Loucy (cell line): ENCODE measurements at regions not wholly inside any gene's neighbourhood (a gene's known extent, or its start where the extent isn't known, plus 50 kb on each side); places are given as distances from the start of the nearest gene placed in this dataset.

ENCODE experiments used
- H2AFZ ChIP-seq: fragments of 200-600 bp; sonication (generic); 2 replicates; pipeline ENCODE4 v1.6.0; 2016; ENCODE audit warnings: antibody characterized with exemption, mild to moderate bottlenecking, low read length, moderate library complexity
- H3F3A ChIP-seq: fragments of 200-600 bp; 2 replicates; pipeline ENCODE4 v1.6.0; 2016; ENCODE audit warnings: antibody characterized with exemption, low read depth, mild to moderate bottlenecking
- H3K27me3 ChIP-seq: fragments of 200-600 bp; sonication (generic); 2 replicates; pipeline ENCODE4 v1.6.1; 2014; ENCODE audit warnings: low read length, mild to moderate bottlenecking; ENCODE audit not compliant: insufficient read depth, poor library complexity, severe bottlenecking
- H3K36me3 ChIP-seq: fragments of 200-600 bp; sonication (generic); 2 replicates; pipeline ENCODE4 v1.6.1; 2016; ENCODE audit warnings: low read length; ENCODE audit not compliant: insufficient read depth
- H3K4me1 ChIP-seq: fragments of 200-600 bp; sonication (generic); 2 replicates; pipeline ENCODE4 v1.5.1; 2014; ENCODE audit warnings: low read length, mild to moderate bottlenecking; ENCODE audit not compliant: insufficient read depth, poor library complexity, severe bottlenecking
- H3K4me2 ChIP-seq: fragments of 200-600 bp; sonication (generic); 2 replicates; pipeline ENCODE4 v1.6.0; 2014; ENCODE audit warnings: antibody characterized with exemption, low read length, low read depth, mild to moderate bottlenecking; ENCODE audit not compliant: poor library complexity, severe bottlenecking
- H3K4me3 ChIP-seq: fragments of 200-600 bp; sonication (generic); 2 replicates; pipeline ENCODE4 v1.5.1; 2014; ENCODE audit warnings: low read length, mild to moderate bottlenecking, mixed read lengths; ENCODE audit not compliant: poor library complexity, severe bottlenecking
- H3K79me2 ChIP-seq: fragments of 200-600 bp; sonication (generic); 2 replicates; pipeline ENCODE4 v1.6.1; 2014; ENCODE audit warnings: low read length; ENCODE audit not compliant: insufficient read depth
- H3K9ac ChIP-seq: fragments of 200-600 bp; sonication (generic); 2 replicates; pipeline ENCODE4 v1.6.0; 2014; ENCODE audit warnings: mild to moderate bottlenecking, low read depth, low read length, moderate library complexity; ENCODE audit not compliant: poor library complexity, severe bottlenecking
- H3K9me2 ChIP-seq: fragments of 200-600 bp; sonication (generic); replicated peaks from 2 replicates; pipeline ENCODE4 v1.6.1; 2016; ENCODE audit warnings: low read depth, low read length, mixed read lengths
- H3K9me3 ChIP-seq: fragments of 200-600 bp; sonication (generic); 2 replicates; pipeline ENCODE4 v1.6.1; 2014; ENCODE audit warnings: mild to moderate bottlenecking, antibody characterized with exemption, low read length, low read depth; ENCODE audit not compliant: insufficient read depth
- H4K20me1 ChIP-seq: fragments of 200-600 bp; sonication (generic); 2 replicates; pipeline ENCODE4 v1.6.0; 2014; ENCODE audit warnings: antibody characterized with exemption, low read length, mild to moderate bottlenecking; ENCODE audit not compliant: insufficient read depth, poor library complexity, severe bottlenecking
- EZH2phosphoT487 ChIP-seq: fragments of 200-600 bp; IDR thresholded peaks from 2 replicates; pipeline ENCODE4 v1.6.1; 2018; ENCODE audit warnings: antibody characterized with exemption, mild to moderate bottlenecking, moderate library complexity, borderline replicate concordance
- TF ChIP-seq, protein P1 (sequence below): fragments of 200-600 bp; sonication (generic); conservative IDR thresholded peaks from 2 replicates; pipeline ENCODE4 v1.5.1; 2014; ENCODE audit warnings: mild to moderate bottlenecking, antibody characterized with exemption, low read length

DNA sequence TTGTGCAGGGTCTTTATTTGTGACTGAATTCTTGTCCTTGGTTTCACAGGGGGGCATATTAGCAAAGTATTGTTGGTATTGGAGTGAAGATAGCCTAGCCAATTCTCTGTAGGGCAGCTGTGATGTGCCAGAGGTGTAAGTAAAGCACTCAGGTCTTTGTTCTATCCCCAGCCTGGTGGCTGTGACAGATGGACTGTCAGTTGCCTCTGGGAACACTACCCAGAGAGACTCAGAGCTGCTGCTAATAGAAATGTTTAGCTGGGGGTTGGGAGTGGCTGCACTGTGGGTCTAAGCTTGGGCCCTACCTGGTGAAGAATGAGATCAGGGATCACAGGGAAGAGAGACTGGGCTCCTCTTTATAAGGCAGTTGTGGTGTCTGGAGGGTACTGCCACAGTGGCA lies 1006.5 kb upstream of the TYRP1 start:
- Histone ChIP-seq H3K36me3 (no peaks in the 10 kb centered on the region), H3K9ac (no peak overlapping the region), H3K4me1 (no peaks in the 10 kb centered on the region), H3K9me2 (no peaks in the 10 kb centered on the region), H3K79me2 (no peaks in the 10 kb centered on the region), H2AFZ (no peak overlapping the region), H4K20me1 (no peaks in the 10 kb centered on the region), H3K4me2 (no peak overlapping the region), H3F3A (no peaks in the 10 kb centered on the region), H3K4me3 (no peak overlapping the region), H3K9me3 (no peaks in the 10 kb centered on the region), H3K27me3 (no peaks in the 10 kb centered on the region)
- TF ChIP-seq, protein P1, sequence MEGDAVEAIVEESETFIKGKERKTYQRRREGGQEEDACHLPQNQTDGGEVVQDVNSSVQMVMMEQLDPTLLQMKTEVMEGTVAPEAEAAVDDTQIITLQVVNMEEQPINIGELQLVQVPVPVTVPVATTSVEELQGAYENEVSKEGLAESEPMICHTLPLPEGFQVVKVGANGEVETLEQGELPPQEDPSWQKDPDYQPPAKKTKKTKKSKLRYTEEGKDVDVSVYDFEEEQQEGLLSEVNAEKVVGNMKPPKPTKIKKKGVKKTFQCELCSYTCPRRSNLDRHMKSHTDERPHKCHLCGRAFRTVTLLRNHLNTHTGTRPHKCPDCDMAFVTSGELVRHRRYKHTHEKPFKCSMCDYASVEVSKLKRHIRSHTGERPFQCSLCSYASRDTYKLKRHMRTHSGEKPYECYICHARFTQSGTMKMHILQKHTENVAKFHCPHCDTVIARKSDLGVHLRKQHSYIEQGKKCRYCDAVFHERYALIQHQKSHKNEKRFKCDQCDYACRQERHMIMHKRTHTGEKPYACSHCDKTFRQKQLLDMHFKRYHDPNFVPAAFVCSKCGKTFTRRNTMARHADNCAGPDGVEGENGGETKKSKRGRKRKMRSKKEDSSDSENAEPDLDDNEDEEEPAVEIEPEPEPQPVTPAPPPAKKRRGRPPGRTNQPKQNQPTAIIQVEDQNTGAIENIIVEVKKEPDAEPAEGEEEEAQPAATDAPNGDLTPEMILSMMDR, result no peak
- TF ChIP-seq EZH2phosphoT487, result no peak

DNA sequence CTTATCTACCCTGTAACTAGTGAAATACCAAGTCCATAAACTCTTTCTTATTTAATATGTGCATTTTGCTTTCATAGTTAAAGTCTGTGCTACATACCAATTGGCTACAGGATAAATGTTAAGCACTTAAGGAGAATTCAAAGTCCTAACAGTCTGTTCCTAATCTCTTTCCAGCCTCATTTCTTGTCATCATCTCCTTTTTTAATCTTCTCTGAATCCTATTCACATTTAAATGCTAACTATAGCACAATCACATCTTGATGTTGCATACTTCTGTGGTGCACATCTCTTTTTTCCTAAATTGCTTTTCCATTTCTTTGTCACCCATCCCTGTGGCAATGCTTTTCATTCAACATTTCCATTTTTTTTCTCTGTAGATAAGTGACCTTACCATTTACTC lies 996.1 kb upstream of the TYRP1 start:
- no peaks in the 10 kb centered on the region for H3K9me2 ChIP-seq
- no peaks in the 10 kb centered on the region for H3K9me3 ChIP-seq
- H3K4me3 ChIP-seq, result no peak overlapping the region
- H3K4me2 ChIP-seq, result no peak overlapping the region
- no peak overlapping the region for H3K9ac ChIP-seq
- H3K27me3 ChIP-seq, result no peaks in the 10 kb centered on the region
- no peaks in the 10 kb centered on the region for H3K36me3 ChIP-seq
- H4K20me1 ChIP-seq, result no peaks in the 10 kb centered on the region
- H3F3A ChIP-seq, result no peaks in the 10 kb centered on the region
- no peak overlapping the region for H2AFZ ChIP-seq
- TF ChIP-seq EZH2phosphoT487, result no peak
- TF ChIP-seq, protein P1, result no peak
- no peaks in the 10 kb centered on the region for H3K79me2 ChIP-seq
- H3K4me1 ChIP-seq, result no peaks in the 10 kb centered on the region

DNA sequence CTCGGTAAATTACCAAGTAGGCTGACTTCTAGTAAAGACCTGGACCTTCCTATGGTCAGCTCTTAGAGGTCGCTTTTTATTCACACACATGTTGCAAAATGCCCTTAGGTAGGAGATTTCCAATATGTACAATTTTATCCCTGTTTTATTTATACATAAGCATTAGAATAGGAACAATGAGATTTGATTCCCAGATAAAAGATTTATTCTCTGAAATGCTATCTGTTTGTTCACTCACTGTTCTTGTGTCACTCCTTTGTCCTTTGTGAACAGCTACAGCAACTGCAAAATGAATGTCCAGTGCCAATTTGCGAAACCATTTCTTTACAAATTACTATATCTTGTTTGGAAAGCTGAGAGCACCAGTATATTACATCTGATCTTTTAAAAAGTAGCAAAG lies 991.5 kb upstream of the TYRP1 start:
- no peaks in the 10 kb centered on the region for H3K9me2 ChIP-seq
- no peak overlapping the region for H3K9ac ChIP-seq
- H3K36me3 ChIP-seq, result no peaks in the 10 kb centered on the region
- H3F3A ChIP-seq, result no peaks in the 10 kb centered on the region
- H4K20me1 ChIP-seq, result no peaks in the 10 kb centered on the region
- H3K9me3 ChIP-seq, result no peaks in the 10 kb centered on the region
- no peaks in the 10 kb centered on the region for H3K4me1 ChIP-seq
- TF ChIP-seq, protein P1, result no peak
- TF ChIP-seq EZH2phosphoT487, result no peak
- no peak overlapping the region for H3K4me2 ChIP-seq
- H3K27me3 ChIP-seq, result no peaks in the 10 kb centered on the region
- no peak overlapping the region for H2AFZ ChIP-seq
- H3K79me2 ChIP-seq, result no peaks in the 10 kb centered on the region
- no peak overlapping the region for H3K4me3 ChIP-seq
